ENCODE measurements at regions not wholly inside any gene's neighbourhood (a gene's known extent, or its start where the extent isn't known, plus 50 kb on each side); places are given as distances from the start of the nearest gene placed in this dataset.
A peak's percentile ranks its signal among the peaks of the same experiment; 100 is the strongest.

DNA sequence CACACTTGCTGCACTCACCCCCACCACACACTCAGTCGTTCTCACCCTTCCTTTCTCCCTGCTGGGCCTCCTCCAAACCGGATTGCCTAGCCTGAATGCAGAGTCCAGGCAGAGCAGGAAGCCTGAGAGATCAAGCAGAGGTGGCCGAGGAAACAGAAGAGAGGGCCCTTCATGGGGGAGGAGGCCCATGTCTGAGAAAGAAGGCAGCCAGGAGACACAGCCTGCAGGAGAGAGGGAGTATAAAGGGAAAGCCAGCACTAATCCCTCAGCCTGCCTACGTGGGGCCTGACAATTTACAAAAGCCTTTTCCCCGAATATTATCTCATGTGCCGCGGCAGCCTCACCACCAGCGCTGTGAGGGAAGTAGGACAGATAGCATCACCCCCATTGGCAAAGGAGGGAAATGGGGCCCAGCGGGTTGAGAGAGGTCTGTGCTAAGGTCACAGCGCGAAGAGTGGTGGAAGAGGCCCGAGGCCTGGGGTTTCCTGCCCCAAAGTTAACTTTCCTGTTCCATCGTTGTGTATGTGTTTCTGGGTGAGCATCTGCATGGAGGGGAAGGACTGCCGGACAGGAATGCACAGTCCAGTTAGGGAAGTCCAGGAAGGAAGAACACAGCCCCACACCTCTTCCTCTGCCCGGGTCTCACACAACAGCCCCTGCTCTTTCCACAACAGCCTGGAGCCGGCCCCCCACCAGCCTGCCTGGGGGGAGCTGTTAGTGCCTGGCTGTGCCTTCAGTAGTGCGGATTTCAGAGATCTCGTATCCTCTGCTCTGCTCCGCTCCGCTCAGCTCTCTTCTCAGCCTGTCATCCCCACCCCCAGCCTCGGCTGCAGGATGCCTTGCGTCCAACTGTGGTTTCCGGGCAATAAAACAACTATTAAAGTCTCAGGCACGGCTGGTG, 50.9 kb upstream of the BCOR start:
- peak overlapping the region; percentile 56 for H3K4me3 Mint-ChIP-seq (ENCODE audit: unreplicated experiment)

DNA sequence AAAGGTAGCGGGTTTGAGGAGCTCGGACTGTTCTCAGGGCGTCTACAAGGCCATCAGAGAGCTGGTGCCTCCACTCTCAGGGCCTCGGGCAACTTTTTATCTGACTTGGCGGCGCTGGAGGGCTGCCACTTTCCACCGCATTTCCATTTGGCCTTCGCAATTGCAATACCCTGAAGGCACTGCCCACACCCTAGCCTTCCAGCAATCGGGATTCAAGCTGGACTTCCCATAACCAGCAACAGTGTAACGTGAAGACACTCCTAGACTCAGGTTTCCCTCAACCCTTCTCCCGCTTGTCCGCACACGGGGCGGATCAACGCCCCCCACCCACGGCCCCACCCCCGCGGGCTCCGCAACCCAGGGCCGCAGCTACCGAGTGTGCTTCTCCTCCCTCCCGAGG, 50.2 kb upstream of the BCOR start:
- H3K27ac Mint-ChIP-seq (ENCODE audit: unreplicated experiment): peak overlapping the region; percentile 67
- TF ChIP-seq, protein P1, sequence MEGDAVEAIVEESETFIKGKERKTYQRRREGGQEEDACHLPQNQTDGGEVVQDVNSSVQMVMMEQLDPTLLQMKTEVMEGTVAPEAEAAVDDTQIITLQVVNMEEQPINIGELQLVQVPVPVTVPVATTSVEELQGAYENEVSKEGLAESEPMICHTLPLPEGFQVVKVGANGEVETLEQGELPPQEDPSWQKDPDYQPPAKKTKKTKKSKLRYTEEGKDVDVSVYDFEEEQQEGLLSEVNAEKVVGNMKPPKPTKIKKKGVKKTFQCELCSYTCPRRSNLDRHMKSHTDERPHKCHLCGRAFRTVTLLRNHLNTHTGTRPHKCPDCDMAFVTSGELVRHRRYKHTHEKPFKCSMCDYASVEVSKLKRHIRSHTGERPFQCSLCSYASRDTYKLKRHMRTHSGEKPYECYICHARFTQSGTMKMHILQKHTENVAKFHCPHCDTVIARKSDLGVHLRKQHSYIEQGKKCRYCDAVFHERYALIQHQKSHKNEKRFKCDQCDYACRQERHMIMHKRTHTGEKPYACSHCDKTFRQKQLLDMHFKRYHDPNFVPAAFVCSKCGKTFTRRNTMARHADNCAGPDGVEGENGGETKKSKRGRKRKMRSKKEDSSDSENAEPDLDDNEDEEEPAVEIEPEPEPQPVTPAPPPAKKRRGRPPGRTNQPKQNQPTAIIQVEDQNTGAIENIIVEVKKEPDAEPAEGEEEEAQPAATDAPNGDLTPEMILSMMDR (IDR thresholded peaks at IDR 0.05; ENCODE audit: unreplicated experiment): no peak
- peaks cover 2% of the 10 kb centered on the region for H3K27me3 Mint-ChIP-seq (ENCODE audit: unreplicated experiment)
- no peak overlapping the region for H3K4me3 Mint-ChIP-seq (ENCODE audit: unreplicated experiment)
- peaks cover 40% of the 10 kb centered on the region for H3K4me1 Mint-ChIP-seq (ENCODE audit: unreplicated experiment)
- H3K9me3 Mint-ChIP-seq (ENCODE audit: unreplicated experiment): no peaks in the 10 kb centered on the region
- H3K36me3 Mint-ChIP-seq (ENCODE audit: low read depth, unreplicated experiment): no peaks in the 10 kb centered on the region
- DNase-seq (ENCODE audit: low spot score): no peak

More for the DNA sequence above, 50.9 kb upstream of the BCOR start:
- peak; percentile 43 for DNase-seq (ENCODE audit: low spot score)
- Mint-ChIP-seq H3K27ac (ENCODE audit: unreplicated experiment) (peak overlapping the region; percentile 72), H3K36me3 (ENCODE audit: low read depth, unreplicated experiment) (no peaks in the 10 kb centered on the region), H3K4me1 (ENCODE audit: unreplicated experiment) (peaks cover 36% of the 10 kb centered on the region), H3K27me3 (ENCODE audit: unreplicated experiment) (peaks cover 2% of the 10 kb centered on the region), H3K9me3 (ENCODE audit: unreplicated experiment) (no peaks in the 10 kb centered on the region)
- TF ChIP-seq, protein P1 (IDR thresholded peaks at IDR 0.05; ENCODE audit: unreplicated experiment): no peak

Data from endothelial cell (in vitro differentiated cells).